HepG2 (cell line): ENCODE measurements at regions not wholly inside any gene's neighbourhood (a gene's known extent, or its start where the extent isn't known, plus 50 kb on each side); places are given as distances from the start of the nearest gene placed in this dataset.

Experiments used
- ATAC-seq: fragments of 200-7000 bp; cut with Tn5 transposase; 3 replicates; pipeline ENCODE4 v1.9.1; 2020; ENCODE audit warnings: mild to moderate bottlenecking, moderate library complexity
- BruUV-seq: library from RNA; stranded (reverse); fragments of 400-500 nt; replicated peaks from 2 replicates; lab custom pipeline; 2021; lab: Mats Ljungman, UMichigan
- CTCF ChIA-PET: fragments of 300-600 bp; formaldehyde crosslinking; extraction: SDS; loops from one replicate; lab custom pipeline; 2021; ENCODE audit warnings: low total read pairs, inconsistent platforms, low intra/inter-chr PET ratio; lab: Yijun Ruan, JAX
- POLR2A ChIA-PET: fragments of 350-600 bp; sonication (Branson Sonifier 250); formaldehyde crosslinking; loops from one replicate; lab custom pipeline; 2020; ENCODE audit warnings: antibody characterized with exemption, inconsistent platforms; lab: Yijun Ruan, JAX
- DNase-seq: peaks from one replicate; pipeline ENCODE4 v3.0.0-alpha.2; 2015; ENCODE audit warnings: low spot score
- FAIRE-seq: peaks from 3 replicates; lab custom pipeline; 2011; peaks lifted over from hg19 to GRCh38; lab: Jason Lieb, UNC
- H2AFZ ChIP-seq: one replicate; pipeline ENCODE4 v1.6.1; 2011; ENCODE audit warnings: low read length, inconsistent platforms
- H3K27ac ChIP-seq: fragments of 300-600 bp; 3 replicates; pipeline ENCODE4 v1.8.0; 2011; ENCODE audit warnings: mixed run types, mild to moderate bottlenecking, mixed read lengths, low read length, inconsistent platforms; ENCODE audit not compliant: insufficient read depth; ENCODE audit errors: extremely low read length
- H3K27me3 ChIP-seq, 2 experiments: fragments of 200-600 bp in 1 of 2; 2 replicates in 1 of 2; 3 replicates in 1 of 2; pipeline versions ENCODE4 v1.6.0 to v1.8.0; 2011; ENCODE audit warnings: low read length in 2 of 2, mild to moderate bottlenecking in 2 of 2, moderate library complexity in 2 of 2, inconsistent platforms in 1 of 2; ENCODE audit not compliant: insufficient read depth in 2 of 2, control insufficient read depth in 1 of 2
- H3K36me3 ChIP-seq, 2 experiments: fragments of 200-600 bp in 1 of 2; replicated peaks in 1 of 2; 2 replicates in 1 of 2; 3 replicates in 1 of 2; pipeline versions ENCODE4 v1.5.1 to v1.8.0; 2011; ENCODE audit warnings: low read length in 2 of 2, inconsistent platforms in 1 of 2; ENCODE audit not compliant: insufficient read depth in 2 of 2, control insufficient read depth in 1 of 2
- H3K4me1 ChIP-seq: 2 replicates; pipeline ENCODE4 v1.5.1; 2012; ENCODE audit warnings: low read length, inconsistent platforms; ENCODE audit not compliant: insufficient read depth
- H3K4me2 ChIP-seq: 2 replicates; pipeline ENCODE4 v1.6.0; 2011; ENCODE audit warnings: low read depth, low read length, inconsistent platforms
- H3K4me3 ChIP-seq, 3 experiments: fragments of 200-600 bp in 1 of 3; sonication (generic), shearing (Covaris generic) in 1 of 3; replicated peaks in 1 of 3; 2 replicates each; pipeline ENCODE4 v1.5.1; 2011 to 2016; ENCODE audit warnings: low read length in 3 of 3, inconsistent platforms in 2 of 3, low read depth in 2 of 3, mild to moderate bottlenecking in 2 of 3, control low read depth in 1 of 3, mixed read lengths in 1 of 3; ENCODE audit not compliant: insufficient read depth in 1 of 3
- H3K79me2 ChIP-seq: one replicate; pipeline ENCODE4 v1.6.1; 2011; ENCODE audit warnings: low read length, inconsistent platforms; ENCODE audit not compliant: insufficient read depth
- H3K9ac ChIP-seq: 2 replicates; pipeline ENCODE4 v1.6.0; 2011; ENCODE audit warnings: mild to moderate bottlenecking, low read depth, low read length, inconsistent platforms; ENCODE audit not compliant: insufficient read depth
- H3K9me3 ChIP-seq: 2 replicates; pipeline ENCODE4 v1.5.1; 2012; ENCODE audit warnings: mild to moderate bottlenecking, low read length
- H4K20me1 ChIP-seq: 2 replicates; pipeline ENCODE4 v1.6.0; 2011; ENCODE audit warnings: inconsistent platforms, mild to moderate bottlenecking, low read length, moderate library complexity; ENCODE audit not compliant: insufficient read depth
- AKAP8 ChIP-seq: sonication (generic); formaldehyde crosslinking; IDR thresholded peaks from 2 replicates; pipeline ENCODE4 v1.5.1; 2020; ENCODE audit warnings: mild to moderate bottlenecking, missing genetic modification reagents
- CEBPB ChIP-seq: IDR thresholded peaks from 2 replicates; pipeline ENCODE4 v1.6.1; 2011; ENCODE audit warnings: low read depth, low read length, improper control_type of control experiment, borderline replicate concordance
- FIP1L1 ChIP-seq: fragments of 200-400 bp; formaldehyde crosslinking; IDR thresholded peaks from 2 replicates; pipeline ENCODE4 v1.6.1; 2018; ENCODE audit warnings: low read depth, mild to moderate bottlenecking, low read length, moderate library complexity, borderline replicate concordance; ENCODE audit not compliant: insufficient read depth
- FOXJ3 ChIP-seq: sonication (generic); formaldehyde crosslinking; IDR thresholded peaks from 2 replicates; pipeline ENCODE4 v1.4.0; 2020; ENCODE audit warnings: missing genetic modification reagents, mild to moderate bottlenecking, borderline replicate concordance
- NFYB ChIP-seq: sonication (generic); formaldehyde crosslinking; IDR thresholded peaks from 2 replicates; pipeline ENCODE4 v1.4.0; 2020; ENCODE audit warnings: missing genetic modification reagents
- NR1H2 ChIP-seq: sonication (generic); formaldehyde crosslinking; IDR thresholded peaks from 2 replicates; pipeline ENCODE4 v1.8.1; 2022; ENCODE audit warnings: low read depth, missing genetic modification reagents, borderline replicate concordance
- NR2F1 ChIP-seq, 2 experiments: fragments of 450-650 bp in 1 of 2; formaldehyde crosslinking in 1 of 2; IDR thresholded peaks; 2 replicates each; pipeline versions ENCODE4 v1.5.0 to v1.6.1; 2016 to 2020; ENCODE audit warnings: mild to moderate bottlenecking in 1 of 2, missing compliant biosample characterization in 1 of 2, missing genetic modification reagents in 1 of 2, moderate library complexity in 1 of 2
- RBM39 ChIP-seq: fragments of 200-400 bp; formaldehyde crosslinking; IDR thresholded peaks from one replicate; pipeline ENCODE4 v1.6.1; 2018; ENCODE audit warnings: antibody characterized with exemption, mild to moderate bottlenecking, low read depth, low read length; ENCODE audit not compliant: poor library complexity, severe bottlenecking
- RFX3 ChIP-seq: IDR thresholded peaks from 2 replicates; pipeline ENCODE4 v1.6.1; 2016; ENCODE audit warnings: missing biosample characterization, missing genetic modification reagents
- RXRB ChIP-seq: IDR thresholded peaks from 2 replicates; pipeline ENCODE4 v1.6.1; 2016; ENCODE audit warnings: borderline replicate concordance, missing genetic modification reagents, missing compliant biosample characterization
- SYNCRIP ChIP-seq: fragments of 200-400 bp; formaldehyde crosslinking; IDR thresholded peaks from 2 replicates; pipeline ENCODE4 v1.6.1; 2018; ENCODE audit warnings: mild to moderate bottlenecking, low read depth, low read length; ENCODE audit not compliant: insufficient read depth
- TCF7L2 ChIP-seq: IDR thresholded peaks from 2 replicates; pipeline ENCODE4 v1.6.1; 2011; ENCODE audit warnings: mild to moderate bottlenecking, low read depth, low read length, moderate library complexity
- TEAD2 ChIP-seq: sonication (generic); formaldehyde crosslinking; IDR thresholded peaks from 2 replicates; pipeline ENCODE4 v1.9.0; 2021; ENCODE audit warnings: missing genetic modification reagents
- ZNF343 ChIP-seq: sonication (generic); formaldehyde crosslinking; IDR thresholded peaks from 2 replicates; pipeline ENCODE4 v1.4.0; 2020; ENCODE audit warnings: mild to moderate bottlenecking, missing genetic modification reagents
- ZNF569 ChIP-seq: sonication (generic); formaldehyde crosslinking; IDR thresholded peaks from 2 replicates; pipeline ENCODE4 v1.5.0; 2020; ENCODE audit warnings: mild to moderate bottlenecking, missing genetic modification reagents, moderate library complexity, borderline replicate concordance
- ZNF720 ChIP-seq: sonication (generic); formaldehyde crosslinking; IDR thresholded peaks from 2 replicates; pipeline ENCODE4 v1.4.0; 2020; ENCODE audit warnings: missing genetic modification reagents
- ZSCAN21 ChIP-seq: sonication (generic); formaldehyde crosslinking; IDR thresholded peaks from 2 replicates; pipeline ENCODE4 v1.8.0; 2022; ENCODE audit warnings: mild to moderate bottlenecking, missing genetic modification reagents, moderate library complexity, borderline replicate concordance
- WGBS: methylation state at CpG from one replicate; pipeline ENCODE4 v1.1.6; 2017; ENCODE audit warnings: low lambda C conversion rate; 5-methylcytosine and 5-hydroxymethylcytosine counted together
- in situ Hi-C: cut with HindIII; loops from 2 replicates; pipeline ENCODE4 v1.10.0; 2017; ENCODE audit warnings: low pct_unique_long_range_greater_than_20kb; ENCODE audit not compliant: extremely low pct_ligation_motif_present
- intact Hi-C: fragments of 100-400 bp; cut with micrococcal nuclease; formaldehyde crosslinking; loops from one replicate; pipeline ENCODE4 v1.10.0; 2022; ENCODE audit not compliant: unreplicated experiment
- TF ChIP-seq, protein P1 (sequence below): sonication (generic); formaldehyde crosslinking; IDR thresholded peaks from 2 replicates; pipeline ENCODE4 v1.5.1; 2020; ENCODE audit warnings: mild to moderate bottlenecking, moderate library complexity, missing genetic modification reagents
- TF ChIP-seq, protein P2 (sequence below): IDR thresholded peaks from 2 replicates; pipeline ENCODE4 v1.6.1; 2016

- ATAC-seq = no peak
- in situ Hi-C loops = no loop called here
- ChIA-PET POLR2A (no interaction called here), CTCF (no interaction called here)
- no peaks in the 10 kb centered on the region for H3K4me1 ChIP-seq
- H4K20me1 ChIP-seq = no peaks in the 10 kb centered on the region
- TF ChIP-seq SYNCRIP (no peak), NFYB (CRISPR knock-in tag) (no peak), NR2F1 (CRISPR knock-in tag; IDR thresholded peaks at IDR 0.05) (no peak), TEAD2 (no peak), ZNF569 (CRISPR knock-in tag) (no peak), ZSCAN21 (CRISPR knock-in tag) (no peak), CEBPB (no peak), ZNF343 (no peak), NR1H2 (CRISPR knock-in tag) (no peak), RXRB (CRISPR knock-in tag) (no peak), ZNF720 (no peak), TCF7L2 (no peak), FOXJ3 (CRISPR knock-in tag) (no peak), RBM39 (no peak), FIP1L1 (no peak), RFX3 (no peak), AKAP8 (CRISPR knock-in tag) (no peak)
- TF ChIP-seq, protein P1, sequence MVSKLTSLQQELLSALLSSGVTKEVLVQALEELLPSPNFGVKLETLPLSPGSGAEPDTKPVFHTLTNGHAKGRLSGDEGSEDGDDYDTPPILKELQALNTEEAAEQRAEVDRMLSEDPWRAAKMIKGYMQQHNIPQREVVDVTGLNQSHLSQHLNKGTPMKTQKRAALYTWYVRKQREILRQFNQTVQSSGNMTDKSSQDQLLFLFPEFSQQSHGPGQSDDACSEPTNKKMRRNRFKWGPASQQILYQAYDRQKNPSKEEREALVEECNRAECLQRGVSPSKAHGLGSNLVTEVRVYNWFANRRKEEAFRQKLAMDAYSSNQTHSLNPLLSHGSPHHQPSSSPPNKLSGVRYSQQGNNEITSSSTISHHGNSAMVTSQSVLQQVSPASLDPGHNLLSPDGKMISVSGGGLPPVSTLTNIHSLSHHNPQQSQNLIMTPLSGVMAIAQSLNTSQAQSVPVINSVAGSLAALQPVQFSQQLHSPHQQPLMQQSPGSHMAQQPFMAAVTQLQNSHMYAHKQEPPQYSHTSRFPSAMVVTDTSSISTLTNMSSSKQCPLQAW (CRISPR knock-in tag) = no peak
- TF ChIP-seq, protein P2, sequence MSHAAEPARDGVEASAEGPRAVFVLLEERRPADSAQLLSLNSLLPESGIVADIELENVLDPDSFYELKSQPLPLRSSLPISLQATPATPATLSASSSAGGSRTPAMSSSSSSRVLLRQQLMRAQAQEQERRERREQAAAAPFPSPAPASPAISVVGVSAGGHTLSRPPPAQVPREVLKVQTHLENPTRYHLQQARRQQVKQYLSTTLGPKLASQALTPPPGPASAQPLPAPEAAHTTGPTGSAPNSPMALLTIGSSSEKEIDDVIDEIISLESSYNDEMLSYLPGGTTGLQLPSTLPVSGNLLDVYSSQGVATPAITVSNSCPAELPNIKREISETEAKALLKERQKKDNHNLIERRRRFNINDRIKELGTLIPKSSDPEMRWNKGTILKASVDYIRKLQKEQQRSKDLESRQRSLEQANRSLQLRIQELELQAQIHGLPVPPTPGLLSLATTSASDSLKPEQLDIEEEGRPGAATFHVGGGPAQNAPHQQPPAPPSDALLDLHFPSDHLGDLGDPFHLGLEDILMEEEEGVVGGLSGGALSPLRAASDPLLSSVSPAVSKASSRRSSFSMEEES (CRISPR knock-in tag) = no peak
- BruUV-seq = no TSS peak
- no peak overlapping the region for H2AFZ ChIP-seq
- H3K27ac ChIP-seq = no peak overlapping the region
- intact Hi-C loops = no loop called here
- H3K36me3 ChIP-seq = no peaks in the 10 kb centered on the region
- H3K79me2 ChIP-seq = no peaks in the 10 kb centered on the region
- no peak overlapping the region for H3K4me3 ChIP-seq
- no peak overlapping the region for H3K9ac ChIP-seq
- 1% methylated on average over 3 of the region's 3 CpGs for WGBS
- H3K9me3 ChIP-seq = no peaks in the 10 kb centered on the region
- no peak for FAIRE-seq
- no peaks in the 10 kb centered on the region for H3K27me3 ChIP-seq
- DNase-seq = no peak
- no peak overlapping the region for H3K4me2 ChIP-seq
These were observed 99.7 kb upstream of the CRIM1 start for GRCh38 chr2:36255863-36256262.
